IMR-90 (cell line): ENCODE measurements at regions not wholly inside any gene's neighbourhood (a gene's known extent, or its start where the extent isn't known, plus 50 kb on each side); places are given as distances from the start of the nearest gene placed in this dataset.

Experiments
- ATAC-seq: fragments of 200-7000 bp; cut with Tn5 transposase; 2 replicates; pipeline ENCODE4 v1.9.1; 2020; ENCODE audit warnings: low read depth, mild to moderate bottlenecking, moderate library complexity
- BruUV-seq: library from RNA; stranded (reverse); fragments of 400-500 nt; replicated peaks from 2 replicates; lab custom pipeline; 2021; lab: Mats Ljungman, UMichigan
- CTCF ChIA-PET: fragments of 300-600 bp; formaldehyde crosslinking; extraction: SDS; loops from one replicate; lab custom pipeline; 2021; ENCODE audit warnings: antibody characterized with exemption; lab: Yijun Ruan, JAX
- POLR2A ChIA-PET: fragments of 300-600 bp; sonication (Branson Sonifier 250); formaldehyde crosslinking; loops from one replicate; lab custom pipeline; 2022; ENCODE audit warnings: antibody characterized with exemption; ENCODE audit not compliant: unreplicated experiment; lab: Charles Lee
- DNase-seq: peaks from one replicate; pipeline ENCODE4 v3.0.0; 2013
- H2AFZ ChIP-seq: replicated peaks from 2 replicates; pipeline ENCODE3; 2013; ENCODE audit warnings: low read length, mild to moderate bottlenecking; ENCODE audit not compliant: poor library complexity
- H2AK5ac ChIP-seq: 2 replicates; pipeline ENCODE4 v1.6.1; 2013; ENCODE audit warnings: low read depth, low read length, inconsistent platforms
- H2AK9ac ChIP-seq: replicated peaks from 2 replicates; pipeline ENCODE3; 2013; ENCODE audit warnings: mild to moderate bottlenecking, low read depth, low read length, moderate library complexity; ENCODE audit not compliant: poor library complexity
- H2BK120ac ChIP-seq: 2 replicates; pipeline ENCODE4 v1.6.1; 2013; ENCODE audit warnings: low read depth, low read length, inconsistent platforms
- H2BK15ac ChIP-seq: 3 replicates; pipeline ENCODE4 v1.6.1; 2013; ENCODE audit warnings: low read depth, low read length, inconsistent platforms
- H2BK20ac ChIP-seq: 2 replicates; pipeline ENCODE4 v1.6.1; 2013; ENCODE audit warnings: low read depth, mild to moderate bottlenecking, inconsistent platforms, low read length, moderate library complexity
- H2BK5ac ChIP-seq: 2 replicates; pipeline ENCODE4 v1.6.1; 2013; ENCODE audit warnings: mild to moderate bottlenecking, low read depth, low read length, inconsistent platforms; ENCODE audit not compliant: poor library complexity, severe bottlenecking
- H3K14ac ChIP-seq: replicated peaks from 2 replicates; pipeline ENCODE4 v1.6.1; 2013; ENCODE audit warnings: low read depth, low read length, inconsistent platforms
- H3K18ac ChIP-seq: 2 replicates; pipeline ENCODE4 v1.6.1; 2013; ENCODE audit warnings: low read depth, low read length, control low read depth
- H3K23ac ChIP-seq: 2 replicates; pipeline ENCODE4 v1.6.1; 2013; ENCODE audit warnings: low read depth, low read length, inconsistent platforms
- H3K27ac ChIP-seq: 2 replicates; pipeline ENCODE4 v1.5.1; 2013; ENCODE audit warnings: mild to moderate bottlenecking, control low read depth, low read length; ENCODE audit not compliant: insufficient read depth
- H3K27me3 ChIP-seq: 2 replicates; pipeline ENCODE4 v1.6.1; 2013; ENCODE audit warnings: low read length; ENCODE audit not compliant: control insufficient read depth, insufficient read depth
- H3K36me3 ChIP-seq: 2 replicates; pipeline ENCODE4 v1.6.1; 2013; ENCODE audit warnings: low read length, mixed read lengths; ENCODE audit not compliant: control insufficient read depth, insufficient read depth
- H3K4ac ChIP-seq: 2 replicates; pipeline ENCODE4 v1.6.1; 2013; ENCODE audit warnings: low read depth, low read length, inconsistent platforms
- H3K4me1 ChIP-seq: 2 replicates; pipeline ENCODE4 v1.6.1; 2013; ENCODE audit warnings: low read length, mixed read lengths; ENCODE audit not compliant: control insufficient read depth, insufficient read depth
- H3K4me2 ChIP-seq: 2 replicates; pipeline ENCODE4 v1.6.1; 2013; ENCODE audit warnings: low read depth, mild to moderate bottlenecking, control low read depth, low read length, moderate library complexity
- H3K4me3 ChIP-seq: 2 replicates; pipeline ENCODE4 v1.5.1; 2013; ENCODE audit warnings: low read depth, mild to moderate bottlenecking, control low read depth, low read length, moderate library complexity; ENCODE audit not compliant: insufficient read depth
- H3K56ac ChIP-seq: 2 replicates; pipeline ENCODE4 v1.6.1; 2013; ENCODE audit warnings: low read length, inconsistent platforms; ENCODE audit not compliant: insufficient read depth; ENCODE audit errors: extremely low read depth
- H3K79me1 ChIP-seq, 2 experiments: 2 replicates each; pipeline ENCODE4 v1.6.1; 2013; ENCODE audit warnings: low read length in 2 of 2, inconsistent platforms in 1 of 2, low read depth in 1 of 2
- H3K9ac ChIP-seq: 2 replicates; pipeline ENCODE4 v1.6.1; 2013; ENCODE audit warnings: low read depth, low read length, control low read depth
- H3K9me1 ChIP-seq: 2 replicates; pipeline ENCODE4 v1.6.1; 2013; ENCODE audit warnings: low read length, inconsistent platforms; ENCODE audit not compliant: insufficient read depth
- H3K9me3 ChIP-seq: 2 replicates; pipeline ENCODE4 v1.6.1; 2013; ENCODE audit warnings: low read length; ENCODE audit not compliant: control insufficient read depth, insufficient read depth
- H4K20me1 ChIP-seq: 2 replicates; pipeline ENCODE4 v1.6.1; 2013; ENCODE audit warnings: low read length, inconsistent platforms; ENCODE audit not compliant: insufficient read depth
- H4K5ac ChIP-seq: 2 replicates; pipeline ENCODE4 v1.6.1; 2013; ENCODE audit warnings: mild to moderate bottlenecking, low read depth, low read length, control low read depth
- H4K8ac ChIP-seq, 2 experiments: 2 replicates each; pipeline ENCODE4 v1.6.1; 2013; ENCODE audit warnings: low read depth in 2 of 2, low read length in 2 of 2, control low read depth in 1 of 2, inconsistent platforms in 1 of 2
- H4K91ac ChIP-seq: 2 replicates; pipeline ENCODE4 v1.6.1; 2013; ENCODE audit warnings: low read depth, low read length, inconsistent platforms; ENCODE audit not compliant: insufficient read depth
- BHLHE40 ChIP-seq: fragments of 150-350 bp; IDR thresholded peaks from 2 replicates; pipeline ENCODE4 v1.6.1; 2016; ENCODE audit warnings: mild to moderate bottlenecking, low read depth, low read length
- CHD1 ChIP-seq: IDR thresholded peaks from 2 replicates; pipeline ENCODE4 v1.6.1; 2012; ENCODE audit warnings: low read depth, low read length, improper control_type of control experiment
- MAFK ChIP-seq: IDR thresholded peaks from 2 replicates; pipeline ENCODE4 v1.6.1; 2012; ENCODE audit warnings: low read depth, low read length, improper control_type of control experiment
- POLR2A ChIP-seq: IDR thresholded peaks from 2 replicates; pipeline ENCODE4 v1.6.1; 2012; ENCODE audit warnings: mild to moderate bottlenecking, low read depth, low read length
- RAD21 ChIP-seq: IDR thresholded peaks from 2 replicates; pipeline ENCODE4 v1.6.1; 2012; ENCODE audit warnings: low read length, improper control_type of control experiment
- SMC3 ChIP-seq: fragments of 150-350 bp; IDR thresholded peaks from 2 replicates; pipeline ENCODE4 v1.6.1; 2016; ENCODE audit warnings: low read depth, mild to moderate bottlenecking, antibody characterized with exemption, low read length, moderate library complexity
- WGBS, 2 experiments: methylation state at CpG; one replicate each; pipeline versions ENCODE4 v1.1.5 to v1.1.7; 2013; ENCODE audit warnings: missing lambda C conversion rate in 2 of 2; ENCODE audit not compliant: insufficient read length in 1 of 2; ENCODE audit errors: extremely low coverage in 2 of 2; 5-methylcytosine and 5-hydroxymethylcytosine counted together
- dilution Hi-C: fragments of 300-500 bp; cut with HindIII; formaldehyde crosslinking; loops from one replicate; pipeline ENCODE4 v1.14.3; 2018; ENCODE audit warnings: low sequenced_read_pairs; ENCODE audit not compliant: unreplicated experiment
- in situ Hi-C: fragments of 300-500 bp; cut with MboI; formaldehyde crosslinking; loops from 3 replicates; pipeline ENCODE4 v1.14.3; 2019; ENCODE audit warnings: low sequenced_read_pairs, inconsistent platforms, mixed read lengths
- intact Hi-C: fragments of 100-400 bp; cut with micrococcal nuclease; formaldehyde crosslinking; loops from 2 replicates; pipeline ENCODE4 v1.10.0; 2022

GRCh38 chr6:139577124-139577762 is 202.8 kb upstream of the CITED2 start:
- dilution Hi-C loops, result no loop called here
- Histone ChIP-seq H2AK9ac (peak overlapping the region; percentile 18), H4K91ac (peak overlapping the region; percentile 91), H3K18ac (peak overlapping the region; percentile 99), H3K9me3 (no peaks in the 10 kb centered on the region), H3K4ac (peak overlapping the region; percentile 99), H2BK5ac (peak overlapping the region; percentile 100), H3K4me2 (no peak overlapping the region), H3K27me3 (no peaks in the 10 kb centered on the region), H2BK20ac (peak overlapping the region; percentile 100), H3K9me1 (peaks cover 13% of the 10 kb centered on the region), H3K27ac (peak overlapping the region; percentile 98), H3K4me1 (peaks cover 13% of the 10 kb centered on the region), H3K9ac (peak overlapping the region; percentile 39; the same call in 1 of the 2 replicates), H4K5ac (peak overlapping the region; percentile 96), H3K4me3 (no peak overlapping the region), H3K23ac (peak overlapping the region; percentile 97), H3K36me3 (no peaks in the 10 kb centered on the region), H2BK15ac (peak overlapping the region; percentile 97), H3K56ac (peak overlapping the region; percentile 96; the same call in 1 of the 2 replicates), H4K8ac (peak overlapping the region; percentile 52 to 97), H2AK5ac (peak overlapping the region; percentile 94), H4K20me1 (no peaks in the 10 kb centered on the region), H2AFZ (peak overlapping the region; percentile 27), H3K14ac (peak overlapping the region; percentile 94), H2BK120ac (peak overlapping the region; percentile 100), H3K79me1 (peaks cover 0 to 6% of the 10 kb centered on the region in 2 experiments; a peak in 2 of 4 replicates)
- TF ChIP-seq RAD21 (no peak), MAFK (no peak), POLR2A (no peak), SMC3 (no peak), BHLHE40 (no peak), CHD1 (no peak)
- ChIA-PET POLR2A (interaction anchor here (1.4 kb wide), 1 partner anchor 203 kb away, joined by 8 read pairs; the partner anchor contains the start of gene CITED2), CTCF (interaction anchor here (0.8 to 1.6 kb wide), 4 partner anchors 11 to 203 kb away, joined by 3 read pairs; no protein-coding TSS in a partner anchor)
- WGBS, 2 experiments, result no CpG with 5 or more reads among the region's 5 CpGs
- in situ Hi-C loops, result no loop called here
- DNase-seq (peak; percentile 44), ATAC-seq (no peak)
- BruUV-seq, result no TSS peak
- intact Hi-C loops, result loop anchor here (5.0 kb wide), 1 partner anchor 45 kb away; no protein-coding TSS in a partner anchor
